CD4-positive, alpha-beta T cell treated with Interleukin-1 beta for 1 hour (primary cell): ENCODE measurements at regions not wholly inside any gene's neighbourhood (a gene's known extent, or its start where the extent isn't known, plus 50 kb on each side); places are given as distances from the start of the nearest gene placed in this dataset.

ENCODE experiments used
- DNase-seq, 2 donors: peaks; one replicate each; pipeline ENCODE4 v3.0.0-alpha.2; 2020 to 2022

GRCh38 chr4:140211693-140212092 is 57.7 kb upstream of the MAML3 start:
- no peak for DNase-seq

GRCh38 chr4:140211161-140211560 is 57.2 kb upstream of the MAML3 start:
- no peak for DNase-seq

- DNase-seq: no peak
Measured at GRCh38 chr4:140208921-140209320, 54.9 kb upstream of the MAML3 start.
